ENCODE measurements at regions not wholly inside any gene's neighbourhood (a gene's known extent, or its start where the extent isn't known, plus 50 kb on each side); places are given as distances from the start of the nearest gene placed in this dataset.

DNA sequence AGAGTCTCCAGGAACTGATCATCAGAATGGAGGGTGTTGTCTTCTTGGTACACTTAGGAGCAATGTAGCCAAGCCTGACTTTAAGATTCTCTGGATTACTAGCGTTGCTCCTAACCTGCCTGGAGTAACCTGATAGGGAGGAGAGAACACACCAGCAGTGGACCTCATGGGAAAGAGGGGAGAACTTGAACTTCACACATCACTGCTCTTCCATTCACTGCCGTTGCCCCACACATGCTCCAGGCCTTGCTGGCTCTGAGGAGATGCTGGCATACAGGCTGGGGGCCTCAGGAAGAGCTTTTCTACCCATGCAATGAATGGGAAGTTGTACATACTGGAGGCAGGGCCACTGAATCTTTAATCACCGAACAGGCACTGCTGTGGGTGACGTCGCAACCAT is 60.3 kb upstream of the ADAMTS16 start:
- no peak for DNase-seq (ENCODE audit: low read depth, low spot score)
- POLR2A ChIA-PET: no interaction called here
- CTCF ChIA-PET: no interaction called here

DNA sequence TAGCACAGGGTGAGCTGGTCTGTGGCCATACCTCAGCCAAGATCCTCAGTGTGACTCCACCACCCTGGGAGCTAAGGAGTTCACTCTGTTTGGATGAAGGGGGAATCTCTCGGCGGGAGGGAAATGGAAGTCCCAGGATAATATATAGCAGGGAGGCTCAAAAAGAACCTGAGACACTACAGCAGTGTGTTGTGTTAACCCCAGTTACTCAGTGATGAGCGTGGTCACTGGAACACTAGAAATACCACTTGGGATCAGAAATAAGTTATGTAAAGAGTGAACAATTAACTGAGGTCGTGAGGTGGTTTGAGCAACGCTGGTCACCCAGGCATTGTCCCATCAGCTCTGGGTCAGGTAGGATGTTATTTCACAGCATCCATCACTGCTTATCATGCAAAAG is 59.3 kb upstream of the ADAMTS16 start:
- TF ChIP-seq, protein P1, sequence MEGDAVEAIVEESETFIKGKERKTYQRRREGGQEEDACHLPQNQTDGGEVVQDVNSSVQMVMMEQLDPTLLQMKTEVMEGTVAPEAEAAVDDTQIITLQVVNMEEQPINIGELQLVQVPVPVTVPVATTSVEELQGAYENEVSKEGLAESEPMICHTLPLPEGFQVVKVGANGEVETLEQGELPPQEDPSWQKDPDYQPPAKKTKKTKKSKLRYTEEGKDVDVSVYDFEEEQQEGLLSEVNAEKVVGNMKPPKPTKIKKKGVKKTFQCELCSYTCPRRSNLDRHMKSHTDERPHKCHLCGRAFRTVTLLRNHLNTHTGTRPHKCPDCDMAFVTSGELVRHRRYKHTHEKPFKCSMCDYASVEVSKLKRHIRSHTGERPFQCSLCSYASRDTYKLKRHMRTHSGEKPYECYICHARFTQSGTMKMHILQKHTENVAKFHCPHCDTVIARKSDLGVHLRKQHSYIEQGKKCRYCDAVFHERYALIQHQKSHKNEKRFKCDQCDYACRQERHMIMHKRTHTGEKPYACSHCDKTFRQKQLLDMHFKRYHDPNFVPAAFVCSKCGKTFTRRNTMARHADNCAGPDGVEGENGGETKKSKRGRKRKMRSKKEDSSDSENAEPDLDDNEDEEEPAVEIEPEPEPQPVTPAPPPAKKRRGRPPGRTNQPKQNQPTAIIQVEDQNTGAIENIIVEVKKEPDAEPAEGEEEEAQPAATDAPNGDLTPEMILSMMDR (IDR thresholded peaks at IDR 0.05; ENCODE audit: insufficient read depth, low read length, missing control alignments): no peak
- H3K4me3 ChIP-seq (ENCODE audit: low read depth, low read length): no peak overlapping the region
- ChIA-PET POLR2A (no interaction called here), CTCF (no interaction called here)
- DNase-seq (ENCODE audit: low read depth, low spot score): no peak

More for the DNA sequence above, 60.3 kb upstream of the ADAMTS16 start:
- H3K4me3 ChIP-seq (ENCODE audit: low read depth, low read length): no peak overlapping the region
- TF ChIP-seq, protein P1 (IDR thresholded peaks at IDR 0.05; ENCODE audit: insufficient read depth, low read length, missing control alignments): no peak

DNA sequence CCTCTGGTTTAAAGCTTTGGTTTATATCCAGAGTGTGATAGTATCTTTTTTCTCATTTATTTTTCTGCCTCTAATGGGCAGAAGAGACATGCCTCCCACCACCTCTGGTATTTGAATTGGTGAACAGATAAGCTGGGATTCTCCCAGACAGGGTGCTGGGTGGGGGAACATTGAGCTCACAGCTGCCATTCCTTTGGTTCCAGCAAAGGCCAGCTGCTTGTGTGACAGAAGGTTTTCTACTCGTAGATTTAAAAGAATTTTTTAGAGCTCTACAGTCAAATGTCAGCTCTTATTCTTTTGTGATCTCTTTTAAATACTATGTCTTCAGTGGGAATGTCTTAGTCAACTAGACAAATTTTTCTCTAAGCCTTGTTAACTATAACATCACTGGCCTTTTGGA is 54.7 kb upstream of the ADAMTS16 start:
- TF ChIP-seq, protein P1 (IDR thresholded peaks at IDR 0.05; ENCODE audit: insufficient read depth, low read length, missing control alignments): no peak
- DNase-seq (ENCODE audit: low read depth, low spot score): no peak
- H3K4me3 ChIP-seq (ENCODE audit: low read depth, low read length): no peak overlapping the region
- ChIA-PET CTCF (interaction anchor here (0.6 kb wide), 1 partner anchor 10 kb away, joined by 3 read pairs; no protein-coding TSS in a partner anchor), POLR2A (no interaction called here)

DNA sequence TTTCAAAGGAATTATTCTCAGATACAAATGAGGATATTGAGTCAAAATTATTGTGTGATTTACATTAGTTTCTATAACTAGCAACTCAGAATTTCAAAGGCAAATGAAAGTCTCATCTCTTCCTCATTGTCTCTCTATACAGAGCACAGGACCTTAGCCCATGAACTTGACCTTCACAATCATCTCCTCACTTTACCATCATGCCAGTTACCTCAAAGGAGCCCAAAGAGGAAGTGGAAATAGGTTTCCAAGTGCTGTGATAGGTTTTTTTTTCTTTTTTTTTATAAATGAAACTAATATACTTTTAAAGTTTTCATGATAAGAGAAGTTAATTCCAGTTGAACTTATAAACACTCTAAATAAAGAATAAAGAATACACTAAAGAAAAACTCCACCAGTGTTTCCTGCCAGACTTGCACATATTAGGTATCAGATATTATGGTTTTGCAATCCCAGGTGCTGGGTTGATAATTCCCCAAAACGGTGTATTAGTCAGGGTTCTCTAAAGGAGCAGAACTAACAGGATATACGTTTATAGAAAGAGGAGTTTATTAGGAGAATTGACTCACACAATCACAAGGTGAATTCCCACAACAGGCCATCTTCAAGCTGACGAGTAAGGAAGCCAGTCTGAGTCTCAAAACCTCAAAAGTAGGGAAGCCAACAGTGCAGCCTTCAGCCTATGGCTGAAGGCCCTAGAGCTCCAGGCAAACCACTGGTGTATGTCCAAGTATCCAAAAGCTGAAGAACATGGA is 50.1 kb upstream of the ADAMTS16 start:
- DNase-seq (ENCODE audit: low read depth, low spot score): no peak
- POLR2A ChIA-PET: no interaction called here
- TF ChIP-seq, protein P1 (IDR thresholded peaks at IDR 0.05; ENCODE audit: insufficient read depth, low read length, missing control alignments): no peak
- no peak overlapping the region for H3K4me3 ChIP-seq (ENCODE audit: low read depth, low read length)
- CTCF ChIA-PET: no interaction called here
